ENCODE measurements at regions not wholly inside any gene's neighbourhood (a gene's known extent, or its start where the extent isn't known, plus 50 kb on each side); places are given as distances from the start of the nearest gene placed in this dataset.

DNA sequence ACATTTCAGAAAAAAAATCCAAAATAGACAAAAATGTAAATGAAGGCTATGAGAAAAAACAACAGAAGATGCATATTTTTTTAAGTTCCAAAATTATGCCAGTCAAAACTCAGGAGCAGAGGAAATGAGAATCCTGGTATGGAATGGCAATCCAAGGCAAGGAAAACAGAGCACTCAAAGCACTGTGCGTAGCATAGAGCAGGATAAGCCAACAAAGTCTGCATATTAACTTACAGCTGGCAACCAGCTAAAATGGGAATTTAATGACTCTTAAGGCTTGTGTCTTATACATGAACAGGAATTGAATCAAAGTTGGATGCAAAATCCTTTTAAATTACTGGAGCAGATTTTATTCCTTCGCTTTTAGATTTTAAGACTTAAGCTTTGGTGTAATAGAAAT lies 203.5 kb upstream of the DAPK1 start:
- Histone ChIP-seq H3K9me3 (ENCODE audit: control insufficient read depth, low read length) (no peaks in the 10 kb centered on the region), H3K36me3 (ENCODE audit: control insufficient read depth, insufficient read depth, low read length) (no peaks in the 10 kb centered on the region), H3K4me3 (ENCODE audit: low read depth, low read length) (no peak overlapping the region), H3K27me3 (ENCODE audit: control insufficient read depth, insufficient read depth, low read length) (no peaks in the 10 kb centered on the region), H3K27ac (no peak overlapping the region), H3K4me2 (ENCODE audit: low read length) (no peak overlapping the region), H3K79me2 (no peaks in the 10 kb centered on the region), H3K4me1 (no peaks in the 10 kb centered on the region), H2AFZ (no peak overlapping the region), H3K9ac (no peak overlapping the region)
- TF ChIP-seq CTCF (IDR thresholded peaks at IDR 0.05): no peak

DNA sequence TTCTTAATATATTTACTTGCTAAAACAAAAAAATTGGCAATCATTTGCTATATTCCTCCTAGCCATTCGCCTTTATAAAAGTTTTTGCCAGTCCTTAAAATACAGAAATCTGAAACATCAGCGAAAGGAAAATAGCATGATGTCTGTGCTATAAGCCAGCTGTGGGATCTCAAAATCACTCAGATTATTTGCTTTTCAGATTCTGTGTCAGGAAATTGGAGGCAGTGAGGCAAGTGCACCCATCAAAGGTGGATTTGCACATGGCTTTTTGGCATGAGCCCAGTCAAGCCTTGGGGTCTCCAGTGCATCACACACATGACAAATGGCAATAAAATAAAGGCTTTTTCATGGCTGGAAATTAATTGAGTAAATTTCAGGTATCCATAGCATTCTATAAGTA lies 196.8 kb upstream of the DAPK1 start:
- Histone ChIP-seq H3K4me3 (ENCODE audit: low read depth, low read length) (no peak overlapping the region), H3K79me2 (no peaks in the 10 kb centered on the region), H3K27ac (no peak overlapping the region), H3K4me1 (no peaks in the 10 kb centered on the region), H3K36me3 (ENCODE audit: control insufficient read depth, insufficient read depth, low read length) (no peaks in the 10 kb centered on the region), H3K4me2 (ENCODE audit: low read length) (no peak overlapping the region), H3K27me3 (ENCODE audit: control insufficient read depth, insufficient read depth, low read length) (no peaks in the 10 kb centered on the region), H3K9me3 (ENCODE audit: control insufficient read depth, low read length) (no peaks in the 10 kb centered on the region), H2AFZ (no peak overlapping the region), H3K9ac (no peak overlapping the region)
- no peak for TF ChIP-seq CTCF (IDR thresholded peaks at IDR 0.05)

GRCh38 chr9:87301371-87301770 lies 196.3 kb upstream of the DAPK1 start:
- no peaks in the 10 kb centered on the region for H3K79me2 ChIP-seq
- no peak overlapping the region for H3K4me3 ChIP-seq (ENCODE audit: low read depth, low read length)
- H3K27ac ChIP-seq: no peak overlapping the region
- no peak for TF ChIP-seq CTCF (IDR thresholded peaks at IDR 0.05)
- H3K4me1 ChIP-seq: no peaks in the 10 kb centered on the region
- H3K36me3 ChIP-seq (ENCODE audit: control insufficient read depth, insufficient read depth, low read length): no peaks in the 10 kb centered on the region
- H3K4me2 ChIP-seq (ENCODE audit: low read length): no peak overlapping the region
- no peak overlapping the region for H2AFZ ChIP-seq
- H3K27me3 ChIP-seq (ENCODE audit: control insufficient read depth, insufficient read depth, low read length): no peaks in the 10 kb centered on the region
- no peaks in the 10 kb centered on the region for H3K9me3 ChIP-seq (ENCODE audit: control insufficient read depth, low read length)
- no peak overlapping the region for H3K9ac ChIP-seq

DNA sequence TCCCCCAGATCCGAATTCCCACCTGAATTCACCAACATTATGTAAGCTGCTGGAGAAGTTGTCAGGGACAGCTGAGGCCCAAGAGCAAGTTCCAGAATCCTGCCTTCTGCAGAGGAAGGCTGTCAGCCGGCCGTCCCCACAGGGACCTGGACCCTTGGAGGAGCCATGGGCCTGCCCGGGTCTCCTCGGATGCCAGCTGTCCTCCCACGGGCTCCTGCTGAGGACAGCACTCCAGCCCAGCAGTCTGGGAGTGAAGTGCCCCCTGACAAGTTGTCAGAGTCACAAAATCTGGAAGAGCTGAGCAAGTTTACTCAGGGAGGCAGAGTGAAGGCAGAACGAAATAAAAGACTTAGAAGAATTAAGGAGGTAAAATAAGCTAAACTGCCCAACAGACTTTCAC lies 192.5 kb upstream of the DAPK1 start:
- H3K4me1 ChIP-seq: no peaks in the 10 kb centered on the region
- H3K9ac ChIP-seq: no peak overlapping the region
- no peak for TF ChIP-seq CTCF (IDR thresholded peaks at IDR 0.05)
- H3K4me2 ChIP-seq (ENCODE audit: low read length): no peak overlapping the region
- H3K27me3 ChIP-seq (ENCODE audit: control insufficient read depth, insufficient read depth, low read length): no peaks in the 10 kb centered on the region
- H2AFZ ChIP-seq: no peak overlapping the region
- H3K36me3 ChIP-seq (ENCODE audit: control insufficient read depth, insufficient read depth, low read length): no peaks in the 10 kb centered on the region
- no peak overlapping the region for H3K4me3 ChIP-seq (ENCODE audit: low read depth, low read length)
- H3K79me2 ChIP-seq: no peaks in the 10 kb centered on the region
- no peak overlapping the region for H3K27ac ChIP-seq
- no peaks in the 10 kb centered on the region for H3K9me3 ChIP-seq (ENCODE audit: control insufficient read depth, low read length)

- Histone ChIP-seq H2AFZ (no peak overlapping the region), H3K27ac (no peak overlapping the region), H3K4me1 (no peaks in the 10 kb centered on the region), H3K79me2 (no peaks in the 10 kb centered on the region), H3K4me2 (ENCODE audit: low read length) (no peak overlapping the region), H3K36me3 (ENCODE audit: control insufficient read depth, insufficient read depth, low read length) (no peaks in the 10 kb centered on the region), H3K9ac (no peak overlapping the region), H3K4me3 (ENCODE audit: low read depth, low read length) (no peak overlapping the region), H3K9me3 (ENCODE audit: control insufficient read depth, low read length) (no peaks in the 10 kb centered on the region), H3K27me3 (ENCODE audit: control insufficient read depth, insufficient read depth, low read length) (no peaks in the 10 kb centered on the region)
- no peak for TF ChIP-seq CTCF (IDR thresholded peaks at IDR 0.05)
Measured at GRCh38 chr9:87306006-87306405, 191.7 kb upstream of the DAPK1 start.
